Neutrophil (primary cell): ENCODE measurements at regions not wholly inside any gene's neighbourhood (a gene's known extent, or its start where the extent isn't known, plus 50 kb on each side); places are given as distances from the start of the nearest gene placed in this dataset.

Source experiments
- H3K27ac ChIP-seq: fragments of 200-600 bp; sonication (generic); 2 replicates; pipeline ENCODE4 v1.5.1; 2016; ENCODE audit warnings: mild to moderate bottlenecking, moderate library complexity
- H3K27me3 ChIP-seq: fragments of 200-600 bp; sonication (generic); 2 replicates; pipeline ENCODE4 v1.6.0; 2016; ENCODE audit warnings: mild to moderate bottlenecking
- H3K36me3 ChIP-seq: fragments of 200-600 bp; sonication (generic); 2 replicates; pipeline ENCODE4 v1.5.1; 2017
- H3K4me1 ChIP-seq, 2 experiments: fragments of 200-600 bp in 1 of 2; sonication (generic) in 1 of 2; 1 replicate in 1 of 2; 2 replicates in 1 of 2; pipeline versions ENCODE4 v1.5.1 to v1.6.1; 2013 to 2016; ENCODE audit warnings: low read depth in 1 of 2, low read length in 1 of 2, mild to moderate bottlenecking in 1 of 2, moderate library complexity in 1 of 2; ENCODE audit not compliant: control insufficient read depth in 1 of 2, insufficient read depth in 1 of 2
- H3K4me3 ChIP-seq, 2 experiments: fragments of 200-600 bp in 1 of 2; sonication (generic) in 1 of 2; 1 replicate in 1 of 2; 2 replicates in 1 of 2; pipeline ENCODE4 v1.5.1; 2013 to 2016; ENCODE audit warnings: low read depth in 1 of 2, low read length in 1 of 2, mild to moderate bottlenecking in 1 of 2, moderate library complexity in 1 of 2
- H3K9me3 ChIP-seq: fragments of 200-600 bp; sonication (generic); 2 replicates; pipeline ENCODE4 v1.5.1; 2016
- TF ChIP-seq, protein P1 (sequence below): fragments of 200-600 bp; sonication (generic); IDR thresholded peaks from 2 replicates; pipeline ENCODE4 v1.5.1; 2016; ENCODE audit warnings: antibody characterized with exemption

DNA sequence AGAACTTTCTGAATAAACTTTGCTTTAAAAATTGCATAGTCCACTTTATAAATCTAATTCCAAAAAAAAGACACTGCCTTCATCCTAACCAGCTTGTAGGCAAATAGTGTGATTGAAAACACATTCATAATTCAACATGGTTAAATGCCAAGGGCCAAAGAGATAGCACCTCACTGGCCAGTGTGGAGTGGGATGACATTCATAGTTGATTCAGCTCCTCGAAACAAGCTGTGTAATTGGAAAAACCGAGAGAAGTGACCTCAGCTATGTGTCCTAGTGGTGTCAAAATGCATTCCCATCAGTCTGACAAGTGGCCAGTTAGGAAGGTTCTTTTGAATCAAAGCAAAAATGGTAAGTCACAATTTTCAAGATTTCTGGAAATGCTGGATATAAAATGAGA, 1068.5 kb upstream of the CELF4 start:
- TF ChIP-seq, protein P1, sequence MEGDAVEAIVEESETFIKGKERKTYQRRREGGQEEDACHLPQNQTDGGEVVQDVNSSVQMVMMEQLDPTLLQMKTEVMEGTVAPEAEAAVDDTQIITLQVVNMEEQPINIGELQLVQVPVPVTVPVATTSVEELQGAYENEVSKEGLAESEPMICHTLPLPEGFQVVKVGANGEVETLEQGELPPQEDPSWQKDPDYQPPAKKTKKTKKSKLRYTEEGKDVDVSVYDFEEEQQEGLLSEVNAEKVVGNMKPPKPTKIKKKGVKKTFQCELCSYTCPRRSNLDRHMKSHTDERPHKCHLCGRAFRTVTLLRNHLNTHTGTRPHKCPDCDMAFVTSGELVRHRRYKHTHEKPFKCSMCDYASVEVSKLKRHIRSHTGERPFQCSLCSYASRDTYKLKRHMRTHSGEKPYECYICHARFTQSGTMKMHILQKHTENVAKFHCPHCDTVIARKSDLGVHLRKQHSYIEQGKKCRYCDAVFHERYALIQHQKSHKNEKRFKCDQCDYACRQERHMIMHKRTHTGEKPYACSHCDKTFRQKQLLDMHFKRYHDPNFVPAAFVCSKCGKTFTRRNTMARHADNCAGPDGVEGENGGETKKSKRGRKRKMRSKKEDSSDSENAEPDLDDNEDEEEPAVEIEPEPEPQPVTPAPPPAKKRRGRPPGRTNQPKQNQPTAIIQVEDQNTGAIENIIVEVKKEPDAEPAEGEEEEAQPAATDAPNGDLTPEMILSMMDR = no peak
- Histone ChIP-seq H3K9me3 (no peaks in the 10 kb centered on the region), H3K36me3 (no peaks in the 10 kb centered on the region), H3K27me3 (no peaks in the 10 kb centered on the region), H3K4me1 (no peaks in the 10 kb centered on the region), H3K27ac (no peak overlapping the region), H3K4me3 (no peak overlapping the region)

DNA sequence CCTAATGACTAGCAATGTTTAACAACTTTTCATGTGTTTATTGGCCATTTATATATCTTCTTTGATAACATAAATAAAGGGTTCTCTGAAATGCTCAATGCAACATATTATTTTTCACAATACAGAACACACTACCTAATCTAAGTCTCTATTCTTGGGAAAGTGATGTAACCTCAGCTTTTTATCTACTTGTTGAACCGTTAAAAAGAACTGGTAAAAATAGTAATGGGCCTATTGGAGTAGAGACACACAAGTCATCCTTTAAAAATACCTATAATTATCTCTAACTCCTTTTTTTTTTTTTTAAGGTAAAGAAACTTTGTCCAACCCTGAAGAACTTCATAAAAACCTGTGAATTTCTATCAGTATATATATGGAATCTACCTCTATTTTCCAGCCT, 1067.7 kb upstream of the CELF4 start:
- H3K36me3 ChIP-seq = no peaks in the 10 kb centered on the region
- TF ChIP-seq, protein P1 = no peak
- H3K27me3 ChIP-seq = no peaks in the 10 kb centered on the region
- H3K27ac ChIP-seq = no peak overlapping the region
- no peak overlapping the region for H3K4me3 ChIP-seq
- no peaks in the 10 kb centered on the region for H3K4me1 ChIP-seq
- H3K9me3 ChIP-seq = no peaks in the 10 kb centered on the region

DNA sequence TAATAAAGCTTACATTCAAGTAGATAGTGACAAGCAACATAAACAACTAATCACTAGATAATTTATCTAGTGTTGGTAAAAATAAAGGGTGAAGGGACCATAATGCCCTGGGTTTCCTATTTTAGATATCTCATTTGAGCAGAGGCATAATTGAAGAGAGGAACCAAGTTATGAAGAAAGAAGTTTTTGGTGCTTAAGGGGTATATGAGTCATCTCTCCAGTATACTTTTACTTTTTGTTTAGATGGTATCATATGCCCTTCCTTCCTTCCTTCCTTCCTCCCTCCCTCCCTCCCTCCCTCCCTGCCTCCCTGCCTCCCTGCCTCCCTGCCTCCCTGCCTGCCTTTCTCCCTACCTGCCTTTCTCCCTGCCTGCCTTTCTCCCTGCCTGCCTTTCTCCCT, 1053.5 kb upstream of the CELF4 start:
- no peaks in the 10 kb centered on the region for H3K4me1 ChIP-seq
- TF ChIP-seq, protein P1 = no peak
- H3K36me3 ChIP-seq = no peaks in the 10 kb centered on the region
- no peaks in the 10 kb centered on the region for H3K27me3 ChIP-seq
- H3K9me3 ChIP-seq = no peaks in the 10 kb centered on the region
- no peak overlapping the region for H3K27ac ChIP-seq
- no peak overlapping the region for H3K4me3 ChIP-seq

DNA sequence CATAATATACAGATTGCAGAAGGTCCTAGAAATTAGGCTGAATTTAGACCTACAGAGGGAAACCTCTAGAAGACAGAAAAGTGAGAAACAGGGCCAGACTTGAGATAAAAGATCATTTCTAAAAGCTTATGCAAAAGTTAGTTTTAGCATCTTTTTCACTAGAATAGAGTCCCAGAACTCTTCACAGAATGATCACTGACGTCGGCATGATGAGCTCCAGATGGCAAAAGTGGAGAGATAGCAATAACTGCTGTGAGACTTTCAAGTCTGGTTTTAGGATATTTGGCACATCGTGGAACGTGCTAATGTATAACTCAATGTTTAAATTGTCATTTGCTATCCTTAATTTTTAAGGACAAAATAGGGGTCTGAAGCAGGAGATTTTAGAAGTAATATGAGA, 1050.7 kb upstream of the CELF4 start:
- H3K4me1 ChIP-seq = no peaks in the 10 kb centered on the region
- H3K9me3 ChIP-seq = no peaks in the 10 kb centered on the region
- no peaks in the 10 kb centered on the region for H3K36me3 ChIP-seq
- no peaks in the 10 kb centered on the region for H3K27me3 ChIP-seq
- H3K4me3 ChIP-seq = no peak overlapping the region
- TF ChIP-seq, protein P1 = no peak
- no peak overlapping the region for H3K27ac ChIP-seq

DNA sequence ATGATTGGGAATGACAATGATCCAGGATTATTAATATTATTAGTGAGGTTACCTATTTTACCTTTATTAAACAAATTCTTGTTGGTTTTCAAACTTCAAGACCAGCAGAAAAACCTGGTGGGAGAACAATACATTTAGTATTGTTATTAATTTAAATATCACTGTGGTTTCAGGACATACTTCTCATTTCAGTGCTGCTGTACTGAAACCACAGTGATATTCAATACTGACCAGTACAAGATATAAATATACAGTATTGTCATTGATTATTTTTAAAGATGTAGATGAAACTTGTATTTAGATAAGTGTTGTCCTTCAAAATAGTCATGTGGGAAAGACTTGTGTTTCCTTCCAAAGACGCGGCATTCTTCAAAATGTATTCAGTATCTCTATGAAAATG, 1047.3 kb upstream of the CELF4 start:
- TF ChIP-seq, protein P1 = no peak
- Histone ChIP-seq H3K4me3 (no peak overlapping the region), H3K27ac (no peak overlapping the region), H3K36me3 (no peaks in the 10 kb centered on the region), H3K27me3 (no peaks in the 10 kb centered on the region), H3K4me1 (no peaks in the 10 kb centered on the region), H3K9me3 (no peaks in the 10 kb centered on the region)
